Ovary (tissue), 3 donors: ENCODE measurements at regions not wholly inside any gene's neighbourhood (a gene's known extent, or its start where the extent isn't known, plus 50 kb on each side); places are given as distances from the start of the nearest gene placed in this dataset.

Experiments used
- POLR2A ChIP-seq: fragments of 450-650 bp; IDR thresholded peaks from one replicate; pipeline ENCODE4 v1.6.1; 2017; ENCODE audit warnings: antibody characterized with exemption, mild to moderate bottlenecking, moderate library complexity
- TF ChIP-seq, protein P1 (sequence below), 3 donors: fragments of 450-650 bp in 2 of 3; fragments of 200-600 bp in 1 of 3; IDR thresholded peaks; one replicate each; pipeline versions ENCODE4 v1.5.1 to v1.8.0; 2016 to 2022; ENCODE audit warnings: antibody characterized with exemption in 3 of 3, mild to moderate bottlenecking in 1 of 3
- donor health status: DM: no; HTN: no; CAD: no.

DNA sequence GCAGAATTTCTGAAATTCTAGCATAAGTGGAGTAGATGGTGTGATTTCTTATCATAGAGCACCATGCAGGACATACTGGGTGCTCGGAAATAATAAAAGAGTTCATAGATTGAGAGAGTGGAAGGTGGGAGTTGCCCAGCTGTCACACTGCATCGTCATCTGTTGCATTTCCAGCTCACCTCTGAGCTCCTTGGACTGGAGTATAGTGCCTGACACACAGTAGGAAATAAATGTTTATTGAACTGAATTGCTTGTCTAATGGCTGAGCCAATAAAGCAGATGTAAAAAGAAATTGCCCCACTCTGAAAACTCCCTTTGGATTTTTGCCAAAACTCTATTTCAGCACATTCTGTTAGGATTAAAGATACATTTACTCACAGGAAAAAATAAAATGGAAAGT, 108.9 kb upstream of the UBE2E1 start:
- TF ChIP-seq, protein P1, sequence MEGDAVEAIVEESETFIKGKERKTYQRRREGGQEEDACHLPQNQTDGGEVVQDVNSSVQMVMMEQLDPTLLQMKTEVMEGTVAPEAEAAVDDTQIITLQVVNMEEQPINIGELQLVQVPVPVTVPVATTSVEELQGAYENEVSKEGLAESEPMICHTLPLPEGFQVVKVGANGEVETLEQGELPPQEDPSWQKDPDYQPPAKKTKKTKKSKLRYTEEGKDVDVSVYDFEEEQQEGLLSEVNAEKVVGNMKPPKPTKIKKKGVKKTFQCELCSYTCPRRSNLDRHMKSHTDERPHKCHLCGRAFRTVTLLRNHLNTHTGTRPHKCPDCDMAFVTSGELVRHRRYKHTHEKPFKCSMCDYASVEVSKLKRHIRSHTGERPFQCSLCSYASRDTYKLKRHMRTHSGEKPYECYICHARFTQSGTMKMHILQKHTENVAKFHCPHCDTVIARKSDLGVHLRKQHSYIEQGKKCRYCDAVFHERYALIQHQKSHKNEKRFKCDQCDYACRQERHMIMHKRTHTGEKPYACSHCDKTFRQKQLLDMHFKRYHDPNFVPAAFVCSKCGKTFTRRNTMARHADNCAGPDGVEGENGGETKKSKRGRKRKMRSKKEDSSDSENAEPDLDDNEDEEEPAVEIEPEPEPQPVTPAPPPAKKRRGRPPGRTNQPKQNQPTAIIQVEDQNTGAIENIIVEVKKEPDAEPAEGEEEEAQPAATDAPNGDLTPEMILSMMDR (IDR thresholded peaks at IDR 0.05) = no peak
- TF ChIP-seq POLR2A = no peak
